ENCODE measurements at regions not wholly inside any gene's neighbourhood (a gene's known extent, or its start where the extent isn't known, plus 50 kb on each side); places are given as distances from the start of the nearest gene placed in this dataset.

DNA sequence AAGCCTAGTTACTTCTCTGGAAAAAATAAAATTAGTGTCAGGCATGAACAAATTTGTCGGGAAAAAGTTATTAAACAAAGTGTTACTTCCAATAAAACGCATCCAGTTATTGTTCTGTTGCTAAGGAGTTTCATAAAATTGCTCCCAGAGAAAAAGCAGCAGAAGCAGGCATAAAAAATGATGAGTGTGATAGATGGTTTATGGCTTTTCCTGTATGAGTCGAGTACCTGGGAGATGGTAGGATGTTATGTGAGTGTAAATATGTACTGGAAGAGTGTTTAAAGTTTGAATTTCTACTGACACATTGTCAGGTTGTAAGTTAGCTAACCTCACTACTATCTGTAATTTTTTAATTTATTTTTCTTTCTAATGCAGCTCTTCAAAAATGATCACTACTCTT is 390.7 kb downstream of the ARL4A start:
- Histone ChIP-seq H3K9ac (ENCODE audit: control insufficient read depth, insufficient read depth, low read length) (no peak overlapping the region), H3K9me3 (replicated peaks; ENCODE audit: control insufficient read depth, insufficient read depth, low read length) (no peaks in the 10 kb centered on the region), H4K20me1 (ENCODE audit: control insufficient read depth, insufficient read depth) (no peaks in the 10 kb centered on the region), H3K36me3 (ENCODE audit: control insufficient read depth in 2 of 2, insufficient read depth in 2 of 2, low read length in 1 of 2) (no peaks in the 10 kb centered on the region), H3K4me3 (no peak overlapping the region), H2AFZ (ENCODE audit: control insufficient read depth, low read depth, low read length) (no peak overlapping the region), H3K27ac (ENCODE audit: control insufficient read depth, insufficient read depth) (no peak overlapping the region), H3K27me3 (replicated peaks in 1 of 2; ENCODE audit: control insufficient read depth in 2 of 2, insufficient read depth in 2 of 2, low read length in 1 of 2) (no peaks in the 10 kb centered on the region), H3K4me1 (ENCODE audit: control insufficient read depth, insufficient read depth, low read length) (no peaks in the 10 kb centered on the region), H3K4me2 (ENCODE audit: control insufficient read depth, insufficient read depth) (no peak overlapping the region), H3K79me2 (ENCODE audit: control insufficient read depth, insufficient read depth, low read length) (no peaks in the 10 kb centered on the region)
- ChIA-PET SMC1A (ENCODE audit: uncharacterized antibody, unreplicated experiment) (no interaction called here), RAD21 (ENCODE audit: unreplicated experiment) (no interaction called here), CTCF (no interaction called here), POLR2A (no interaction called here)
- ATAC-seq (no peak), FAIRE-seq (no peak), DNase-seq (ENCODE audit: low read depth, low spot score) (no peak)
- no TSS peak for BruUV-seq (replicated peaks)
- WGBS (ENCODE audit: insufficient coverage, insufficient replicate concordance, low lambda C conversion rate, missing lambda C conversion rate) = 0% methylated on average over 3 of the region's 3 CpGs
- in situ Hi-C loops (cut with MboI) = no loop called here
- intact Hi-C loops (cut with micrococcal nuclease; ENCODE audit: unreplicated experiment) = no loop called here
- TF ChIP-seq POLR2AphosphoS5 (IDR thresholded peaks at IDR 0.05; ENCODE audit: low read length) (no peak), MYB (IDR thresholded peaks at IDR 0.05; ENCODE audit: borderline replicate concordance, low read depth, low read length) (no peak), ATF7 (IDR thresholded peaks at IDR 0.05; ENCODE audit: low read depth) (no peak), CREB1 (IDR thresholded peaks at IDR 0.05; ENCODE audit: low read depth) (no peak), CEBPZ (IDR thresholded peaks at IDR 0.05; ENCODE audit: low read depth, low read length) (no peak), MEF2B (IDR thresholded peaks at IDR 0.05; ENCODE audit: partially characterized antibody, poor library complexity, severe bottlenecking) (no peak), ZNF384 (IDR thresholded peaks at IDR 0.05; ENCODE audit: borderline replicate concordance, low read depth, low read length) (no peak), FOXM1 (IDR thresholded peaks at IDR 0.05; ENCODE audit: low read depth, low read length) (no peak), CBFB (IDR thresholded peaks at IDR 0.05; ENCODE audit: low read depth) (no peak), ZNF217 (IDR thresholded peaks at IDR 0.05) (no peak), HDGF (IDR thresholded peaks at IDR 0.05) (no peak), EED (IDR thresholded peaks at IDR 0.05; ENCODE audit: low read depth) (no peak), HDAC6 (IDR thresholded peaks at IDR 0.05; ENCODE audit: unreplicated experiment) (no peak), PAX5 (IDR thresholded peaks at IDR 0.05; ENCODE audit: borderline replicate concordance, low read depth, low read length) (no peak)
- TF ChIP-seq, protein P1, sequence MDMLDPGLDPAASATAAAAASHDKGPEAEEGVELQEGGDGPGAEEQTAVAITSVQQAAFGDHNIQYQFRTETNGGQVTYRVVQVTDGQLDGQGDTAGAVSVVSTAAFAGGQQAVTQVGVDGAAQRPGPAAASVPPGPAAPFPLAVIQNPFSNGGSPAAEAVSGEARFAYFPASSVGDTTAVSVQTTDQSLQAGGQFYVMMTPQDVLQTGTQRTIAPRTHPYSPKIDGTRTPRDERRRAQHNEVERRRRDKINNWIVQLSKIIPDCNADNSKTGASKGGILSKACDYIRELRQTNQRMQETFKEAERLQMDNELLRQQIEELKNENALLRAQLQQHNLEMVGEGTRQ (IDR thresholded peaks at IDR 0.05; ENCODE audit: borderline replicate concordance, low read depth, low read length) = no peak
- TF ChIP-seq, protein P2, sequence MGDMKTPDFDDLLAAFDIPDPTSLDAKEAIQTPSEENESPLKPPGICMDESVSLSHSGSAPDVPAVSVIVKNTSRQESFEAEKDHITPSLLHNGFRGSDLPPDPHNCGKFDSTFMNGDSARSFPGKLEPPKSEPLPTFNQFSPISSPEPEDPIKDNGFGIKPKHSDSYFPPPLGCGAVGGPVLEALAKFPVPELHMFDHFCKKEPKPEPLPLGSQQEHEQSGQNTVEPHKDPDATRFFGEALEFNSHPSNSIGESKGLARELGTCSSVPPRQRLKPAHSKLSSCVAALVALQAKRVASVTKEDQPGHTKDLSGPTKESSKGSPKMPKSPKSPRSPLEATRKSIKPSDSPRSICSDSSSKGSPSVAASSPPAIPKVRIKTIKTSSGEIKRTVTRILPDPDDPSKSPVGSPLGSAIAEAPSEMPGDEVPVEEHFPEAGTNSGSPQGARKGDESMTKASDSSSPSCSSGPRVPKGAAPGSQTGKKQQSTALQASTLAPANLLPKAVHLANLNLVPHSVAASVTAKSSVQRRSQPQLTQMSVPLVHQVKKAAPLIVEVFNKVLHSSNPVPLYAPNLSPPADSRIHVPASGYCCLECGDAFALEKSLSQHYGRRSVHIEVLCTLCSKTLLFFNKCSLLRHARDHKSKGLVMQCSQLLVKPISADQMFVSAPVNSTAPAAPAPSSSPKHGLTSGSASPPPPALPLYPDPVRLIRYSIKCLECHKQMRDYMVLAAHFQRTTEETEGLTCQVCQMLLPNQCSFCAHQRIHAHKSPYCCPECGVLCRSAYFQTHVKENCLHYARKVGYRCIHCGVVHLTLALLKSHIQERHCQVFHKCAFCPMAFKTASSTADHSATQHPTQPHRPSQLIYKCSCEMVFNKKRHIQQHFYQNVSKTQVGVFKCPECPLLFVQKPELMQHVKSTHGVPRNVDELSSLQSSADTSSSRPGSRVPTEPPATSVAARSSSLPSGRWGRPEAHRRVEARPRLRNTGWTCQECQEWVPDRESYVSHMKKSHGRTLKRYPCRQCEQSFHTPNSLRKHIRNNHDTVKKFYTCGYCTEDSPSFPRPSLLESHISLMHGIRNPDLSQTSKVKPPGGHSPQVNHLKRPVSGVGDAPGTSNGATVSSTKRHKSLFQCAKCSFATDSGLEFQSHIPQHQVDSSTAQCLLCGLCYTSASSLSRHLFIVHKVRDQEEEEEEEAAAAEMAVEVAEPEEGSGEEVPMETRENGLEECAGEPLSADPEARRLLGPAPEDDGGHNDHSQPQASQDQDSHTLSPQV (IDR thresholded peaks at IDR 0.05) = no peak
- TF ChIP-seq, protein P3, sequence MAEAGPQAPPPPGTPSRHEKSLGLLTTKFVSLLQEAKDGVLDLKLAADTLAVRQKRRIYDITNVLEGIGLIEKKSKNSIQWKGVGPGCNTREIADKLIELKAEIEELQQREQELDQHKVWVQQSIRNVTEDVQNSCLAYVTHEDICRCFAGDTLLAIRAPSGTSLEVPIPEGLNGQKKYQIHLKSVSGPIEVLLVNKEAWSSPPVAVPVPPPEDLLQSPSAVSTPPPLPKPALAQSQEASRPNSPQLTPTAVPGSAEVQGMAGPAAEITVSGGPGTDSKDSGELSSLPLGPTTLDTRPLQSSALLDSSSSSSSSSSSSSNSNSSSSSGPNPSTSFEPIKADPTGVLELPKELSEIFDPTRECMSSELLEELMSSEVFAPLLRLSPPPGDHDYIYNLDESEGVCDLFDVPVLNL (IDR thresholded peaks at IDR 0.05; ENCODE audit: low read depth, low read length) = no peak

All from GM12878 (cell line).